Mesendoderm (in vitro differentiated cells): ENCODE measurements at regions not wholly inside any gene's neighbourhood (a gene's known extent, or its start where the extent isn't known, plus 50 kb on each side); places are given as distances from the start of the nearest gene placed in this dataset.

Experiments
- DNase-seq: peaks from one replicate; pipeline ENCODE4 v3.0.0; 2013
- H2AK5ac ChIP-seq: 2 replicates; pipeline ENCODE4 v1.6.1; 2013; ENCODE audit warnings: low read length, inconsistent platforms
- H2BK120ac ChIP-seq: 2 replicates; pipeline ENCODE4 v1.6.1; 2013; ENCODE audit warnings: low read depth, mild to moderate bottlenecking, low read length, moderate library complexity, mixed read lengths
- H2BK15ac ChIP-seq: replicated peaks from 2 replicates; pipeline ENCODE4 v1.6.1; 2013; ENCODE audit warnings: low read depth, mild to moderate bottlenecking, moderate library complexity
- H2BK5ac ChIP-seq: 2 replicates; pipeline ENCODE4 v1.6.1; 2013; ENCODE audit warnings: low read length, inconsistent platforms
- H3K18ac ChIP-seq: 2 replicates; pipeline ENCODE4 v1.6.1; 2013; ENCODE audit warnings: mild to moderate bottlenecking, low read length, mixed read lengths
- H3K23ac ChIP-seq: one replicate; pipeline ENCODE4 v1.6.1; 2013; ENCODE audit warnings: low read length
- H3K27ac ChIP-seq: 2 replicates; pipeline ENCODE4 v1.5.1; 2013; ENCODE audit warnings: low read depth, mild to moderate bottlenecking, inconsistent platforms, low read length, moderate library complexity
- H3K27me3 ChIP-seq: 2 replicates; pipeline ENCODE4 v1.6.1; 2013; ENCODE audit warnings: low read length, control low read depth, mild to moderate bottlenecking, inconsistent platforms; ENCODE audit not compliant: insufficient read depth, poor library complexity
- H3K36me3 ChIP-seq: 2 replicates; pipeline ENCODE4 v1.6.1; 2013; ENCODE audit warnings: low read length, inconsistent platforms; ENCODE audit not compliant: control insufficient read depth, insufficient read depth
- H3K4ac ChIP-seq: one replicate; pipeline ENCODE4 v1.6.1; 2013; ENCODE audit warnings: low read depth, mild to moderate bottlenecking, low read length, moderate library complexity
- H3K4me1 ChIP-seq: 2 replicates; pipeline ENCODE4 v1.6.1; 2013; ENCODE audit warnings: low read depth, low read length, inconsistent platforms; ENCODE audit not compliant: control insufficient read depth
- H3K4me2 ChIP-seq: 2 replicates; pipeline ENCODE4 v1.6.1; 2013; ENCODE audit warnings: low read length
- H3K4me3 ChIP-seq: 2 replicates; pipeline ENCODE4 v1.5.1; 2013; ENCODE audit warnings: mild to moderate bottlenecking, low read length
- H3K56ac ChIP-seq: one replicate; pipeline ENCODE4 v1.6.1; 2013; ENCODE audit warnings: low read length
- H3K79me1 ChIP-seq: 2 replicates; pipeline ENCODE4 v1.6.1; 2013; ENCODE audit warnings: low read length, inconsistent platforms
- H3K79me2 ChIP-seq: 2 replicates; pipeline ENCODE4 v1.6.1; 2013; ENCODE audit warnings: mild to moderate bottlenecking, low read length; ENCODE audit not compliant: control insufficient read depth, insufficient read depth
- H3K9ac ChIP-seq: 2 replicates; pipeline ENCODE4 v1.6.1; 2013; ENCODE audit warnings: low read length, inconsistent platforms
- H4K5ac ChIP-seq: one replicate; pipeline ENCODE4 v1.6.1; 2013; ENCODE audit warnings: low read length
- H4K8ac ChIP-seq: one replicate; pipeline ENCODE4 v1.6.1; 2013; ENCODE audit warnings: low read depth, mild to moderate bottlenecking, control low read depth, low read length, moderate library complexity
- WGBS: extraction: QIAGEN DNeasy Blood & Tissue Kit; methylation state at CpG from one replicate; pipeline ENCODE4 v1.1.7; 2013; ENCODE audit warnings: low lambda C conversion rate, missing lambda C conversion rate; ENCODE audit not compliant: insufficient coverage; ENCODE audit errors: extremely low coverage; 5-methylcytosine and 5-hydroxymethylcytosine counted together

- Histone ChIP-seq H4K8ac (no peak overlapping the region), H3K56ac (no peak overlapping the region), H3K4ac (no peak overlapping the region), H4K5ac (no peak overlapping the region), H2BK5ac (no peak overlapping the region), H3K79me2 (no peaks in the 10 kb centered on the region), H3K27me3 (no peaks in the 10 kb centered on the region), H3K9ac (no peak overlapping the region), H3K18ac (no peak overlapping the region), H3K23ac (no peak overlapping the region), H3K36me3 (no peaks in the 10 kb centered on the region), H2BK15ac (no peak overlapping the region), H2AK5ac (no peak overlapping the region), H3K4me3 (no peak overlapping the region), H3K27ac (no peak overlapping the region), H2BK120ac (no peak overlapping the region), H3K4me2 (no peak overlapping the region), H3K4me1 (no peaks in the 10 kb centered on the region), H3K79me1 (no peaks in the 10 kb centered on the region)
- WGBS: no CpG with 5 or more reads among the region's 2 CpGs
- no peak for DNase-seq
Observed at GRCh38 chr4:160044693-160045092, 941.8 kb downstream of the RAPGEF2 start.

GRCh38 chr4:160082432-160083207 is 979.7 kb downstream of the RAPGEF2 start:
- Histone ChIP-seq H3K56ac (no peak overlapping the region), H3K79me2 (no peaks in the 10 kb centered on the region), H3K27ac (no peak overlapping the region), H3K18ac (no peak overlapping the region), H4K8ac (no peak overlapping the region), H3K27me3 (no peaks in the 10 kb centered on the region), H2BK120ac (no peak overlapping the region), H3K9ac (no peak overlapping the region), H4K5ac (no peak overlapping the region), H3K79me1 (no peaks in the 10 kb centered on the region), H3K4me1 (no peaks in the 10 kb centered on the region), H3K23ac (no peak overlapping the region), H3K36me3 (no peaks in the 10 kb centered on the region), H2AK5ac (no peak overlapping the region), H2BK15ac (no peak overlapping the region), H3K4me2 (no peak overlapping the region), H3K4ac (no peak overlapping the region), H3K4me3 (no peak overlapping the region), H2BK5ac (no peak overlapping the region)
- no CpG with 5 or more reads among the region's 2 CpGs for WGBS
- DNase-seq: no peak

- Histone ChIP-seq H3K4me1 (no peaks in the 10 kb centered on the region), H3K4me3 (no peak overlapping the region), H3K23ac (no peak overlapping the region), H3K18ac (no peak overlapping the region), H2BK5ac (no peak overlapping the region), H3K79me2 (no peaks in the 10 kb centered on the region), H4K5ac (no peak overlapping the region), H3K79me1 (no peaks in the 10 kb centered on the region), H3K4me2 (no peak overlapping the region), H3K56ac (no peak overlapping the region), H2AK5ac (no peak overlapping the region), H3K27ac (no peak overlapping the region), H2BK120ac (no peak overlapping the region), H4K8ac (no peak overlapping the region), H3K9ac (no peak overlapping the region), H3K4ac (no peak overlapping the region), H2BK15ac (no peak overlapping the region), H3K27me3 (no peaks in the 10 kb centered on the region), H3K36me3 (no peaks in the 10 kb centered on the region)
- no CpG with 5 or more reads among the region's 3 CpGs for WGBS
- no peak for DNase-seq
Observed at GRCh38 chr4:160091631-160092030, 988.8 kb downstream of the RAPGEF2 start.

GRCh38 chr4:160100316-160100715 is 997.4 kb downstream of the RAPGEF2 start:
- Histone ChIP-seq H2BK5ac (no peak overlapping the region), H3K9ac (no peak overlapping the region), H3K79me2 (no peaks in the 10 kb centered on the region), H3K36me3 (no peaks in the 10 kb centered on the region), H3K4me1 (no peaks in the 10 kb centered on the region), H4K5ac (no peak overlapping the region), H3K4me2 (no peak overlapping the region), H3K56ac (no peak overlapping the region), H3K18ac (no peak overlapping the region), H3K4me3 (no peak overlapping the region), H3K4ac (no peak overlapping the region), H2AK5ac (no peak overlapping the region), H3K27me3 (no peaks in the 10 kb centered on the region), H2BK15ac (no peak overlapping the region), H2BK120ac (no peak overlapping the region), H3K79me1 (no peaks in the 10 kb centered on the region), H4K8ac (no peak overlapping the region), H3K23ac (no peak overlapping the region), H3K27ac (no peak overlapping the region)
- WGBS: no CpG with 5 or more reads among the region's 1 CpG
- no peak for DNase-seq

GRCh38 chr4:160110891-160111290 is 1008.0 kb downstream of the RAPGEF2 start:
- no peak overlapping the region for H3K4me3 ChIP-seq
- no peak overlapping the region for H3K27ac ChIP-seq
- no peak overlapping the region for H2AK5ac ChIP-seq
- no peaks in the 10 kb centered on the region for H3K79me2 ChIP-seq
- no peaks in the 10 kb centered on the region for H3K36me3 ChIP-seq
- no peaks in the 10 kb centered on the region for H3K4me1 ChIP-seq
- H3K23ac ChIP-seq: no peak overlapping the region
- no peaks in the 10 kb centered on the region for H3K79me1 ChIP-seq
- H3K9ac ChIP-seq: no peak overlapping the region
- no peak overlapping the region for H2BK15ac ChIP-seq
- DNase-seq: no peak
- no peak overlapping the region for H3K4ac ChIP-seq
- no peak overlapping the region for H3K18ac ChIP-seq
- H3K4me2 ChIP-seq: no peak overlapping the region
- H3K56ac ChIP-seq: no peak overlapping the region
- H2BK120ac ChIP-seq: no peak overlapping the region
- H4K8ac ChIP-seq: no peak overlapping the region
- H2BK5ac ChIP-seq: no peak overlapping the region
- no CpG with 5 or more reads among the region's 3 CpGs for WGBS
- H3K27me3 ChIP-seq: no peaks in the 10 kb centered on the region
- H4K5ac ChIP-seq: no peak overlapping the region

DNA sequence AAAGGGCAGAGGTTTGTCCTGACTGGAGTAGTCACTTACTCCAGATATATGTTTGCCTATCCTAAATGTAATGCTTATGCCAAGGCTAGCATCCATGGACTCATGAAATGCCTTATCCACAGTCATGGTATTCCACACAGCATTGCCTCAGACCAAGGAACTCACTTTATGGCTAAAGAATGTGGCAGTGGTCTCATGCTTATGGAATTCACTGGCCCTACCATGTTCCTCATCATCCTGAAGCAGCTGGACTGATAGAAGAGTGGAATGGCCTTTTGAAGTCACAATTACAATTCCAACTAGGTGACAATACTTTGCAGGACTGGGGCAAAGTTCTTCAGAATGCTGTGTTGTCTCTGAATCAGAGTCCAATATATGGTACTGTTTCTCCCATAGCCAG is 1014.8 kb downstream of the RAPGEF2 start:
- Histone ChIP-seq H3K27me3 (no peaks in the 10 kb centered on the region), H3K79me2 (no peaks in the 10 kb centered on the region), H4K8ac (no peak overlapping the region), H3K4me1 (no peaks in the 10 kb centered on the region), H3K4me2 (no peak overlapping the region), H2AK5ac (no peak overlapping the region), H3K79me1 (no peaks in the 10 kb centered on the region), H3K18ac (no peak overlapping the region), H3K56ac (no peak overlapping the region), H2BK5ac (no peak overlapping the region), H2BK15ac (no peak overlapping the region), H3K4me3 (no peak overlapping the region), H3K36me3 (no peaks in the 10 kb centered on the region), H3K9ac (no peak overlapping the region), H3K27ac (no peak overlapping the region), H3K4ac (no peak overlapping the region), H2BK120ac (no peak overlapping the region), H4K5ac (no peak overlapping the region), H3K23ac (no peak overlapping the region)
- no peak for DNase-seq
